HG03066 (cell line): ENCODE measurements at regions not wholly inside any gene's neighbourhood (a gene's known extent, or its start where the extent isn't known, plus 50 kb on each side); places are given as distances from the start of the nearest gene placed in this dataset.
"Not testable (repeated sequence)": the region's sequence is repeated elsewhere in the genome, so short reads cannot be mapped to it uniquely, and the experiment has no call there.

Experiments used
- ATAC-seq: cut with Tn5 transposase; IDR thresholded peaks from one replicate; pipeline ENCODE4 v1.9.1; 2021; ENCODE audit warnings: low read depth; ENCODE audit not compliant: unreplicated experiment

DNA sequence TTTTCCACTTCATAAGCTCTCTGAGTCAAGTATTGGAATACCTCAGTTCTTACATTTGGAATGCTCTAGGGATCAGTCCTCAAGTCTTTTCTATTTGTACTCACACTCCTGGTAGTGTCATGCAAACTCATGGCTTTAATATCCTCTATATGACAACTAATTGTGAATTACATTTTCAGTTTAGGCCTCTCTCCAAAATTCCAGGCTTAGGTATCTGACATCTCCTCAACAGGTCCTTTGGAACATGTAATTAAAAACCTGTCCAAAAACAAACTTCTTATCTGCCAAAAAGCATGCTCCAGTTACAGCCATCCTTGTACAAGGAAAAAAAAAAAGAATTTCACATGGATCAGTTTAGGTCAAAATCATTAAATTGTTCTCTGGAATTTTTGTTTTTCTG lies 1336.2 kb upstream of the NRXN1 start:
- ATAC-seq, result no peak

DNA sequence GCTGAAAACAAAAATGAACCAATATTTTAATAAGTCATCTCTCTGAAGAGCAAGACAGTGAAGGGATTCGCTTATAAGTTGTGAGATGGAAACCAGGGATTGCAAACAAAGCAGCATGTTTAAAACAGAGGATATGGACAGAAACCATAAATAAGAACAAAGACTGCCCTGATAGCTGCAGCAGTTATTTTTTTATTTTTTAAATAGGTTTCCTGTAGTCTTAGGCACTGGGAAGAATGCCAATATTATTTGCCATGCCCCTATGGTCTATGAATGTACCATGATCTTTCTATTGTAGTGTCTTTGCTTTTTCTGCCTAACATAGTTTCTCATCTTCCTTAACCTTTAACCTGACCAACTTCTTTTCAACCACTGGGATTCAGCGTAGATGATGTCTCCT lies 1334.0 kb upstream of the NRXN1 start:
- no peak for ATAC-seq

DNA sequence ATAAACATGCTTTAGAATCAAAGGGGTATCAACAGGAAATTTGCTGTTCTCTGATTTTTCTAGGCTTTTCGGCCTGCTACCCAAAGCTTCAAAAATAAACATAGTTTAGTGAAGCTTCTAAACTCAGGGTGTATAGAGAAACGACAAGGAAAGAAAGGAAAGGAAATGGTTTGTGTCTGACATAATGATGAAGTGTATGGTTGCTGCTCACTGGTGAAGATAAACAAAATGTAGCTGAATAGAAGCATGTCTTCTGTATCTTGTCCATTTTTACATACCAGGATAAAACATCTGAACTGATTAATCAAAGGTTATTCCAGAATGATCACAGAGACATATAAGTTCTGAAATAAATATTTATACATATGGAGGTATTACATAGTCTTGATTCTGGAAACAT lies 1324.6 kb upstream of the NRXN1 start:
- no peak for ATAC-seq

DNA sequence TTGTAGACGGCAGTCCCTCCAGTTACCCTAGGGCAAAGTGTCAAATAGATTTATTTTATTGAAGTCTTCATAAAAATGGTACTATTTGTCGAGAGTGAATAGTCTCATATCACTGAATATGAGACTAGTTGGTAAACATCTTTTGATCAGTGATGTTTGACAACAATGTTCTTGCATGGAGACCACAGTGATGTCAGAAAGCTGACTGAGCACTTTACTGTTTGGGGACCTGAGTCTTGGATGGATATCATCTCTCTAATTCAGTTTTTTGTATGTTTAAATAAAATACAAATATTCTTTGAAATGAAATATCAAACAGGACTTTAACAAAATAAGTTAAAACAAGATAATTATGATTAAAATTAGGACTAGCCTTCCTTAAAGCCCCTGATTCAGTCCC lies 1315.4 kb upstream of the NRXN1 start:
- no peak for ATAC-seq

DNA sequence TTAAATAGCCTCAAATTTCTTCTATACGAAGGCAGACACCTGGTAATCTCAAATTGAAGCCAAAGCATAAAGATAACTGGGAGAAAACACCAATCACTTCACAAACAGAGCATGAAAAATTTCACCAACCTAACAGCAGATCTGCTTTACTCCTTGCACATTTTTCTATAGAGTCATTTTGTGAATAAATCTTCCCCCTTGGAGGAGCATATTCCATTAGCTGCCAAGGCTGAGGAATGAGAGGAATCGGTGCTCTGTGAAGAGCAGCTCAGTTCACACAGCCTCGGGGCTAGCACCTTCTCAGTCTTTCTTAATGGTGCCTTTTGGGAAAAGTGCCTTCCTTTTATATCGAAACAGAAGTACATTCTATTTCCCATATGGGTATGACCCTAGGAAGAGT lies 1313.7 kb upstream of the NRXN1 start:
- no peak for ATAC-seq

DNA sequence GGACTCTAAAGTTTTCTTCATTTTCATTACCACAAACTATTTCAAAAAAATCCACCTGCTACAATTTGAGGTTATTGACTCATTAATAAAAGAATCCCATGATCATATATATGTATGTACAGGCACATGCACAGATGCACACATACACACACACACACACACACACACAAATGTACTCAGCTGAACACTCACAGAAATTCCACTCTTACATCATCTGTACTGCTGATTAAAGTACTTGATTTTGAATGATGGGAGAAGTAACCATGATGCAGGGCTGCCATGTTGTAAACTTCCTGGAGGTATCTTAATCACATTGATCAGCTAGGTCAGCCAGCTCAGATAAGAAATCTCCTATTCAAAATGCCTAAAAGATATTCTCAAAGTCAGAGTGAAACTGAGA lies 1313.2 kb upstream of the NRXN1 start:
- ATAC-seq, result no peak

DNA sequence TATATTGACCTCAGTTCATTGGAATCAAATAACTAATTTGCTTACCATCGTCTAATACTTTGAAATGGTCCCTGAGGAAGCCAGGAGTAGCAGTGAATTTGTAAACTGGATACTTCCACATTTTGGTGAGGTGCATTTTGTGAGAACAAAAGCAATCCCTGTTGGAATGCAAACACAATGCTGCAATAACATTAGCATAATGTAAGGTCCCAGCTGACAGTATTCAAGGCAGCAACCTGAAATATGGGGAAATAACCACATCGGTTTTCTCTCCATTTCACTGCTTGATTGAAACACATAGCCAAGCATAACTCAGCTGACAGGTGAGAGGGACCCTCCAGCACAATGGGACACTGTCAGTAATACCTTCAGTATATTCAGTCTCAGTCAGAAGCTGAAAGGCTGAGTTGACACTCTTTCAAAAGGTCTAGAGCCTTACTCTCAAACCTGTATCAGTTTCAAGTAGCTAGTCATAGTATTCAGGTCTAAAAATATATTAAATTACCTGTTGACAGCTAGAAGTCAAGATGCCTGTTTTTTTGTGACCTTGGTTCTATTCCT lies 1311.9 kb upstream of the NRXN1 start:
- ATAC-seq, result no peak

DNA sequence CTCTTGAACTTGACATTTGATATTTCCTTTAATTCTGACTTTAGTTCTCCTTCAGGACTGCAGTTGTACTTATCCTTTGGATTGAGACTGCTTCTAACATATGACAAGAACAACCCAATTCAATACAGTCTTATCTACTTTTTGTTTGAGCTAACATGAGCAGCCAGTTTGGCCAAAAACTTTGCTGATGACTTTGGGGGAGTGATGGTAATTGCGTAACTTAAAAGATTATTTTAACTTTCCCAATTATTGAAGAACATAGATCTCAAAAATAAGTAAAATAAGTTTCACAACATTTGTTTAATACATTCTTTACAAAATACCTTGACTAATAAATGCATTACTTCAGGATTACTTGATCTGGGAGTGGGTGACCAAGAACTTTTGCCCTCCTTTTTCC lies 1311.1 kb upstream of the NRXN1 start:
- no peak for ATAC-seq

DNA sequence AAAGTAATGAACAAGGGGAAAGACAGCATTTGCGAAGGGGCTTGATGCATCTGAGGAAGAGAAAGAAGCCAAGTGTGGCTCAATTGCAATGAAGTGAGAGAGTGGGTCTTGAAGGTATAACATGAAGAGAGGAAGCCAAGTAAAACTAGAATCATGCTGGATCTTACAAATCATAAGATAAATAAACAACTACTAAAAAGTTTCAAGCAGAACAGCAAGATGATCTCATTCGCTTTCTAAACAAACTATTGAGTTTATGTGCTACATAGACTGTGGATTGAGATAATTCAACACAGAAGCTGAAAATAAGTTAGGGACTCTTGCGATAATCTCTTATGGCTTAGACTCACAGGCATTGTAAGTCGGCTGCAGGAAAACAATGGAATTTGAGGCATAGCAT lies 1310.5 kb upstream of the NRXN1 start:
- no peak for ATAC-seq

DNA sequence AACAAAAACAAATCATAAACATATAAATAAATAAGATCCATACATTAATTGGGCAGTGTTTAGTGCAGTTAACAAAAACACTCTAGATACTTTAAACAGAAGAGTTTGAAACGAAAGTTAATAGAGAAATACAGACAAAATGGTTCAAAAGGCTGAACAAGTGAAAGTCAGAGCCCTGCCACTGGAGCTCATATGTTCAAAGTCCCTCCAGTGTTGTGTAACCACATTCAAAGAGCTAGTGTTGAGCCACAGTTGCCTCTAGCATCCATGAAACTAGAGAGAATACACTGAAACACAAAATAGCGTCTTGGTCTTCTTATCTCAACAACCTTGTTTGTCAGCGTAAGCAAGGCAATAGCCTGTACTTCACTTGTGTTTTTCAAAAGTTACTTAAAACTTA lies 1309.8 kb upstream of the NRXN1 start:
- no peak for ATAC-seq

DNA sequence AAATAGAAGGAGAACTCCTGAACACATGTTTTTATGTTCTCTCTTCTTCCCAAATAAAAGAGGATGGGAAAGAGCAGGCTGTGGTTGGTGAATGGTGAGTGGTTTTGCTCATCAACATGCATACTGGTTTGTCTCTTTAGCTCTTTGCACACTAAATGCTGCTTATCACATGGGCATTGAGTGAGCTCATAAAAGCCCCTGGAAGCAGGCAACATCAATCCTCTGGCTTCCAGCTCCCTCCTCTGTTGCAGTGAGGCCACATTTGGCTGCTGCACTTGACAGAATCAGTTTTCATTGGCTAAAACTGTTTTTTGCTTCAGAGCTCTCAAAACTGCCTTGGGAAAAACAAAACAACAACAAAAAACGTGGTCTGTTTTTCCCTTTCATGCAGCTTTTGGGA lies 1308.2 kb upstream of the NRXN1 start:
- no peak for ATAC-seq

DNA sequence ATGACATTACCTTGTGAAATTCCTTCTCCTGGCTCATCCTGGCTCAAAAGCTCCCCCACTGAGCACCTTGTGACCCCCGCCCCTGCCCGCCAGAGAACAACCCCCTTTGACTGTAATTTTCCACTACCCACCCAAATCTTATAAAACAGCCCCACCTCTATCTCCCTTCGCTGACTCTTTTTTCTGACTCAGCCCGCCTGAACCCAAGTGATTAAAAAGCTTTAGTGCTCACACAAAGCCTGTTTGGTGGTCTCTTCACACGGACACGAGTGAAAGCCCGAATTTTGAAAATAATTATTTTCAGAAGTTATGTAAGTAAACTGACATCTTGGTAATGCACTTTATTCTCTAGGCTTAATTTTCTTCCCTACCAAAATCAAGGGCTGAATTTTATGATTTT lies 1305.9 kb upstream of the NRXN1 start:
- not testable (repeated sequence) for ATAC-seq

DNA sequence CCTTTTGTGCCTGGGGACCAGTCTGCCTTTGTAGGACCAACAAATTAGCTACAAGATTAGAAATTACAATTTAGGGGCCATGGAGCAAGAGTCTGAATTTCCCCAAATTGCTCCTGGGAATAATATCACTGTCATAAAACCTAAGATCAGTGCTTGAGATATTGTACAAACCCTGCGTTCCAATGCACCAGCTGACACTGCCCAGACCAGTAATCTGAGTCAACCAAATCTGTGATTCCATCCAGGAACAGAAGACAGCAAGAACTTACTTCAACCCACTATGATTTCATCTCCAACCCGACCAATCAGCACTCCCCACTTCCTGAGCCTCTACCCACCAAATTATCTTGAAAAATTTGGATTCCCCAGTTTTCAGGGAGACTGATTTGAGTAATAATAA lies 1305.0 kb upstream of the NRXN1 start:
- no peak for ATAC-seq

DNA sequence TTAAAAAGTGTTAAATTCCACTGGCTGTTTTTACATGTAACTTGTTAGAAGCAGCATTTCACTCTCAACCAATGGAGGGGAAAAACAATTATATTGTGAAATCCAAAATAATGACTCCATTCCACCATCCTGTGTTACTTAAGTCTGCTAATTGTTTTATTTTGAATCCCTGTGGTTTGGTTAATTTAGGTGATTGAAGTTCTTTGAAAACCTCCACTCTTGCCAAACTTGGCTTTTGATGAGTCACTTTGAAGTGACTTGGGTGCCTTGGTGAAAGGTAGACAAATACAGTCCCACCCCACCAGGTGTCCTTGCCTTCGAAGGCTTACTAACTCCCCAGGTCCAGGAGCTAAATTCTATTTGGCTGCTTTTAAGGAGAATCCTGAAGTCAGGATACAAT lies 1303.8 kb upstream of the NRXN1 start:
- no peak for ATAC-seq

DNA sequence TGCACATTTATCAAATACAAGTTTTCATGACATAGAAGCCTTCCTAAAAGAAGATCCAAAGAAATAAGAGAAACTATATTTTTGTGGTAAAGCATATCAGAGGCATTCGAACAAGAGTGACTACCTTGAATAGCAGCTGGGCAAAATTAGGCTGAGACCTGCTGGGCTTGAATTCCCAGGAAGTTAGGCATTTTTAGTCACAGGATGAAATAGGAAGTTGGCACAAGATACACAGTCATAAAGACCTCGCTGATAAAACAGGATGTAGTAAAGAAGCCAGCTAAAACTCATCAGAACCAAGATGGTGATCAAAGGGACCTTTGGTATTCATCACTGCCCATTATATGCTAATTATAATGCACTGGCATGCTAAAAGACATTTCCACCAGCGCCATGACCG lies 1302.3 kb upstream of the NRXN1 start:
- ATAC-seq, result no peak

DNA sequence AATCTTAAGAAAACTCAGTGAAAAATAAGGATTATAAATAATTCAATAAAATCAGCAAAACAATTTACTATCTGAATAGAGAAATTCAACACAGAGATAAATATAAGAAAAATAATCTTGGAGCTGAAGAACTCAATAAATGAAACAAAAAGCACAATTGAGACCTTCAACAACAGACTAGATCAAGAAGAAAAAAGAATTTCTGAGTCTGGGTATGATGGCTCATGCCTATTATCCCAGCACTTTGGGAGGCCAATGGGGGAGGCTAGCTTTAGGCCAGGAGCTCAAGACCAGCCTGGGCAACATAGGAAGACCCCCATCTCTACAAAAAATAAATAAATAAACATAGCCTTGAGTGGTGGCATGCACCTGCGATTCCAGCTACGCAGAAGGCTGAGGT lies 1295.7 kb upstream of the NRXN1 start:
- no peak for ATAC-seq

DNA sequence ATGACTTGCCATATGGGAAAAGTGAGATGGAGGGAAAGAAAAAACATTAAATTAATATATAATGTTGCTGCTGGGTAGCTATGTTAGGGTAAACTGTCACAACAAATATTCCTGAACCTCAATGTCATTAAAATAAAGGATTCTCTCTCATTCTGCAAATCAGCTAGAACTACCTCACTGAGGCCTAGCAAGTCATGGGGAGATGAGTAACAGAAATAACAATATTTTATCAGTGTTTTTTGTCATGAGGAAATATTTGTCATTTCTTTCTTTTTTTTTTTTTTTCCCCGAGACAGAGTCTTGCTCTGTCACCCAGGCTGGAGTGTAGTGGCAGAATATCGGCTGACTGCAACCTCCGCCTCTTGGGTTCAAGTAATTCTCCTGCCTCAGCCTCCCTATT lies 1282.3 kb upstream of the NRXN1 start:
- ATAC-seq, result no peak

DNA sequence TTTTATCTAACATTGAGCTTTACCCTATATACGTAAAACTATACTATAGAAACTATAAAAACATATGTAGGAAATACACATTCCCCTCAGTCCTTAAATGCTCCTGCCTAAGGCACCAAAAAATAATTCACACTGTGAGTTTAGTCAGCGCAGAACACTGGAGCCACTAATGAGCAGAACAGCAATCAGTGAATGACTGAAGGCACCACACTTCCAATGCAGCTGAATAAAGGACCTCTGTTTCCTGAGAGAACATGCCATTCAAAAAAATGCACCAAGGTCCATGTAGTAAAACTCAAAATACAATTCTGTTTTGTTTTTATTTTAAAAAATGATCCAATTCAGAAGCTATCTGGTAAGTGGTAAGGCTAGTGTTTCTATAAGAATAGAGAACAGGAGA lies 1280.6 kb upstream of the NRXN1 start:
- ATAC-seq, result no peak

DNA sequence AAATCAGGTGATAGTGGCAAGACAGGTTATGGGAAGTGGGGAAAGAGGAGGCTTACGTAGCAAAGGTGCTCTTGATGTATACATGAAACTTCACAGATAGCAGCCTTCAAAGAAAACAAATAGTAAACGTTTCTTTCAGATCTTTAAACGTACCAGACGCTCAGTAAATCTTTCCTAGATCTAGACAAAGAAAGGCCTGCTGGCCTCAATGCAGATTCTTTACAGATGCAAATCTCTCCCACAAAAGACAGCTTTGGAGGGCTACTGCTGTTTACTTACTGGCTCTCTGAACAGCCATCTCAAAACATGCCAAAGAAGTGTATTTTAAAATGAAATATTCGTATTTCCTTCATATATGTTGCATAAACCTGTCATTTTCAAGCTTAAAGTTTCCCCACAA lies 1279.9 kb upstream of the NRXN1 start:
- ATAC-seq, result no peak

DNA sequence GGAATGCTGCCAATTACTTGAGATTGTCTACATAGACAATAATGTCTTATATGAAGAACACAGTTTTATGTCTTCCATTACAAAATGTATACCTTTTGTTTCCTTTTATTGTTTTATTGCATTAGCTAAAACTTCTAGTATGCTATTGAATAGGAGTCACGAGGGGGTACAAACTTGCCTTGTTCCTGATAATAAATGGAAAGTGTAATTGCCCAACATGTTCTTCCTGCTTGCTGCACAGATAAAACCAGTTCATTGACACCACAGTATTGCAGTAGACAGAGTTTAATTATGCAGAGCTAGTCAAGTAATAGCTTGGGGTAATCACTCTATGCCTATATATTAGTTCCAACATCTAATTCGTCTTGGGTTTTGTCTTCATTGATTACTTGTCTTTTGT lies 1276.2 kb upstream of the NRXN1 start:
- no peak for ATAC-seq

DNA sequence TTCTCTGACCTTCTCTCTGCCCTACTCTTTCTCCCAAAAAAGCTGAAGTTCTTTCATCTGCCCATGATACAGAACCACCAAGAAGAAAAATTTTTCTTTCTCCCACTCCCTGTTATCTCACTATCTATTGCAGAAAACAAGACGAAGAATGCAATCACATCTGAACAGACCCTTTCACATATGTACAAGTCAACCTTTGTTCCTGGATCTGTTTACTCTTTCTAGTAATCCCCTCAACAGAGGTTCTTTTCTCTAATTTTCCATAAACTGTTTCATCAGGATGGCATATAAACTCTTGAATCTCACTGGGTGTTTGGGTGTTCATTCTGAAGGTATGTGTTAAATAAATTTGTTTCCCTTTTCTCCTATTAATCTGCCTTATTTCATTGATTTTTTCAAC lies 1262.7 kb upstream of the NRXN1 start:
- no peak for ATAC-seq

DNA sequence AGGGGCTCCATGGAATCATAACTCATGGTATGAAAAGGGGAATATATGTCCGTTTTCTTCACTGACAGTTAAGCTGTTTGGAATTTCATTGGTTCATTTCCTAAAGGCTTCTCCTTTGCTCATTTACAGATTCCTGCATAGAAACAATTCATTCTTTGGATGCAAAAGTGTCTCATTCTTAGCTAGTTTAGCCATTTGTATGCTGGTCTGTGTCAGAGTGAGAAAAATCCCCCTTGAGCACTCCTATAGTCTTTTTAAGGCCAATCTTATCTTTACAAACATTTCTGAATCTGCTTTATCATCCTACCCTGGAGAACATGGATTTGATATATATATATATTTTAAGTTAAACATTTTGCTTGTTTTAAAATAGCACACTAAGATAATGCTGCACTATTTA lies 1260.9 kb upstream of the NRXN1 start:
- no peak for ATAC-seq

DNA sequence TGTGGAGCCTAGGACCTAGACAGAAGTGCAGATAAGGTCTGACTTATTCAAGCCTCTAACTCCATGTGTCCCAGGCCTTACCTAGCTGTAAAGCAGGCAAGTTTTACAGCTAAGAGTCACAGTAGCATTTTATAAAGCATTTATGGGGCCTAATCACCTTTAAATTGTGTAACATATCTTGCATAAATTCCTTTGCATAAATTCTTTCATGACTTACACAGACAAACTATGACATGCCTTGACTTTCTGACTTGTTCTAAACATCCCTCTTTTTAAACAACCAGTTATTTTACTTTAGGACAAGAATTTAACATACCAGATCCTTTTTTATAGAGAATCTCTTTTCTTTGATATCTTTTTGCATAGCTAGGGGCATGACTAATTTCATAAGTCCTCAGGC lies 1257.8 kb upstream of the NRXN1 start:
- no peak for ATAC-seq

DNA sequence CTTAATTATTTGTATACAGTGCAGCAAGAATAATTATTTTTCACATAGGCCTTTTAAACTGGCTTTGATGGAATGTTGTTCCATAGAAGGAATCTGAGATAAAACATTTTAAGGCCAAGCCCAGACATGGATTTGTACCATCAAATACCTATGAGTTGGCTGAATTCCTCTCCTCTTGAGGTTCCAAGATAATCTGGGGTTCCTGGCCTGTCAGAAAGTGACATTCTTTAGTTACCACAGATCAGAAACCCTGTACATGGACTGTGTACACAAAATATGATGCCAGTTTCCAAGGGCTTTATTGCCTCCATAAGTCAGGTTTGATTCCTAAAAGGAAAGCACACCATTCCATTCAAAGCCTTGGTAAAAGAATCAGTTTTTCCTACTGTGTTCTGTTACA lies 1256.7 kb upstream of the NRXN1 start:
- no peak for ATAC-seq
